ENCODE measurements at regions not wholly inside any gene's neighbourhood (a gene's known extent, or its start where the extent isn't known, plus 50 kb on each side); places are given as distances from the start of the nearest gene placed in this dataset.

DNA sequence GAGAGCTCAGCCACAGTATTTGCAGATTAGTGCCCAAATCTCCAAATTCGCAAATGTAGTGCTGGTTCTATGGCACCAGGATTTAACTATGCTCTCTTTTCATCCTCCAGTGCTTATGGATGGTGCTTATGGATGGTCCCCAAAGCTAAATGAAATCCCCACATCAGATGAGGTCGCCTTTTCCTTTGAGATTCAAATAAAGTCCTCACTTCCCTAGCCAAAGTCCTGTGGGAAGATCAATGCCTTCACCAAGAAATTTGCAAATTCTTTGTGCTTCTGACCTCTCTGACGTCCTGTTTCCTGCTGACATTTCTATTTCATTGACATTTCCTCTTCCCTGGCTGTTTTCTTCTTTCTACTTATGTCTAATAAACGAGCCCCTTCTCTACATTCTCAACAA lies 1077.0 kb upstream of the C9orf72 start:
- TF ChIP-seq POLR2A (IDR thresholded peaks at IDR 0.05) (no peak), CTCF (IDR thresholded peaks at IDR 0.05) (no peak)

Data from lower leg skin (tissue), 3 donors.